Common myeloid progenitor, CD34-positive (primary cell): ENCODE measurements at regions not wholly inside any gene's neighbourhood (a gene's known extent, or its start where the extent isn't known, plus 50 kb on each side); places are given as distances from the start of the nearest gene placed in this dataset.

Experiments used
- CTCF ChIA-PET: fragments of 350-600 bp; sonication (Branson Sonifier 250); formaldehyde crosslinking; loops from one replicate; lab custom pipeline; 2021; ENCODE audit warnings: antibody characterized with exemption; lab: Charles Lee
- POLR2A ChIA-PET: fragments of 350-600 bp; sonication (Branson Sonifier 250); formaldehyde crosslinking; loops from one replicate; lab custom pipeline; 2021; ENCODE audit warnings: antibody characterized with exemption; lab: Charles Lee
- DNase-seq, 3 donors: peaks; one replicate each; pipeline versions ENCODE4 v3.0.0 to v3.0.0-alpha.2; 2013
- H3K27ac ChIP-seq, 2 experiments: 1 replicate in 1 of 2; 2 replicates in 1 of 2; pipeline ENCODE4 v1.7.0; 2013; ENCODE audit warnings: inconsistent platforms in 2 of 2, low read length in 2 of 2, mild to moderate bottlenecking in 2 of 2, low read depth in 1 of 2, moderate library complexity in 1 of 2; ENCODE audit not compliant: severe bottlenecking in 2 of 2, insufficient read depth in 1 of 2, poor library complexity in 1 of 2
- H3K27me3 ChIP-seq, 5 experiments: replicated peaks in 2 of 5; 1 replicate in 3 of 5; 2 replicates in 2 of 5; pipeline versions ENCODE4 v1.6.1 to v1.7.0; 2013; ENCODE audit warnings: low read length in 4 of 5, mild to moderate bottlenecking in 2 of 5, moderate library complexity in 2 of 5, inconsistent platforms in 1 of 5; ENCODE audit not compliant: insufficient read depth in 5 of 5, control insufficient read depth in 4 of 5
- H3K36me3 ChIP-seq, 4 experiments: 1 replicate in 2 of 4; 2 replicates in 2 of 4; pipeline versions ENCODE4 v1.6.1 to v1.7.0; 2013; ENCODE audit warnings: low read length in 3 of 4, control low read depth in 1 of 4, mild to moderate bottlenecking in 1 of 4; ENCODE audit not compliant: control insufficient read depth in 4 of 4, insufficient read depth in 4 of 4
- H3K4me1 ChIP-seq, 4 experiments: 1 replicate in 3 of 4; 2 replicates in 1 of 4; pipeline versions ENCODE4 v1.6.1 to v1.7.1; 2013; ENCODE audit warnings: low read length in 3 of 4, mild to moderate bottlenecking in 3 of 4, control low read depth in 1 of 4, inconsistent platforms in 1 of 4, moderate library complexity in 1 of 4; ENCODE audit not compliant: control insufficient read depth in 4 of 4, insufficient read depth in 4 of 4; ENCODE audit errors: control extremely low read depth in 1 of 4
- H3K4me3 ChIP-seq, 7 experiments: 1 replicate in 4 of 7; 2 replicates in 3 of 7; pipeline versions ENCODE4 v1.5.1 to v1.7.0; 2013; ENCODE audit warnings: mild to moderate bottlenecking in 7 of 7, low read length in 6 of 7, moderate library complexity in 6 of 7, inconsistent platforms in 2 of 7, low read depth in 2 of 7, control low read depth in 1 of 7; ENCODE audit not compliant: insufficient read depth in 4 of 7, control insufficient read depth in 1 of 7; ENCODE audit errors: extremely low read depth in 1 of 7
- H3K9me3 ChIP-seq, 5 experiments: 1 replicate in 4 of 5; 2 replicates in 1 of 5; pipeline versions ENCODE4 v1.6.1 to v1.7.1; 2013; ENCODE audit warnings: low read length in 4 of 5, mild to moderate bottlenecking in 2 of 5, inconsistent platforms in 1 of 5, low read depth in 1 of 5, moderate library complexity in 1 of 5; ENCODE audit not compliant: control insufficient read depth in 4 of 5, insufficient read depth in 2 of 5; ENCODE audit errors: control extremely low read depth in 1 of 5
- WGBS: methylation state at CpG from one replicate; pipeline ENCODE4 v1.1.5; 2013; ENCODE audit not compliant: insufficient coverage; 5-methylcytosine and 5-hydroxymethylcytosine counted together

- Histone ChIP-seq H3K4me1 (no peaks in the 10 kb centered on the region), H3K4me3 (no peak overlapping the region), H3K36me3 (no peaks in the 10 kb centered on the region), H3K27ac (no peak overlapping the region), H3K9me3 (peaks cover 0 to 2% (median 0%) of the 10 kb centered on the region in 5 experiments), H3K27me3 (no peaks in the 10 kb centered on the region)
- WGBS = 98% methylated on average over 8 of the region's 11 CpGs
- CTCF ChIA-PET = interaction anchor here (0.8 kb wide), 1 partner anchor 9 kb away, joined by 3 read pairs; no protein-coding TSS in a partner anchor
- DNase-seq = no peak
- POLR2A ChIA-PET = no interaction called here
These were observed 902.4 kb downstream of the TBC1D32 start for GRCh38 chr6:120431841-120432240.

GRCh38 chr6:120411394-120411793 is 922.9 kb downstream of the TBC1D32 start:
- 80% methylated on average over 1 of the region's 3 CpGs for WGBS
- no peaks in the 10 kb centered on the region for H3K36me3 ChIP-seq
- no peaks in the 10 kb centered on the region for H3K4me1 ChIP-seq
- H3K9me3 ChIP-seq = peaks cover 0 to 2% (median 0%) of the 10 kb centered on the region in 5 experiments
- no peaks in the 10 kb centered on the region for H3K27me3 ChIP-seq
- DNase-seq = no peak
- no peak overlapping the region for H3K4me3 ChIP-seq
- CTCF ChIA-PET = no interaction called here
- POLR2A ChIA-PET = no interaction called here
- no peak overlapping the region for H3K27ac ChIP-seq

GRCh38 chr6:120410586-120410985 is 923.7 kb downstream of the TBC1D32 start:
- H3K36me3 ChIP-seq = no peaks in the 10 kb centered on the region
- no peak overlapping the region for H3K4me3 ChIP-seq
- no peak overlapping the region for H3K27ac ChIP-seq
- H3K27me3 ChIP-seq = no peaks in the 10 kb centered on the region
- 100% methylated on average over 1 of the region's 1 CpG for WGBS
- CTCF ChIA-PET = no interaction called here
- H3K4me1 ChIP-seq = no peaks in the 10 kb centered on the region
- POLR2A ChIA-PET = no interaction called here
- DNase-seq = no peak
- peaks cover 0 to 2% (median 0%) of the 10 kb centered on the region in 5 experiments for H3K9me3 ChIP-seq

GRCh38 chr6:120407696-120408095 is 926.6 kb downstream of the TBC1D32 start:
- Histone ChIP-seq H3K4me3 (no peak overlapping the region), H3K27ac (no peak overlapping the region), H3K27me3 (no peaks in the 10 kb centered on the region), H3K36me3 (no peaks in the 10 kb centered on the region), H3K4me1 (no peaks in the 10 kb centered on the region), H3K9me3 (peaks cover 0 to 2% (median 0%) of the 10 kb centered on the region in 5 experiments)
- DNase-seq = no peak
- ChIA-PET POLR2A (no interaction called here), CTCF (no interaction called here)

- CTCF ChIA-PET = no interaction called here
- Histone ChIP-seq H3K4me1 (no peaks in the 10 kb centered on the region), H3K27me3 (no peaks in the 10 kb centered on the region), H3K36me3 (no peaks in the 10 kb centered on the region), H3K27ac (no peak overlapping the region), H3K4me3 (no peak overlapping the region), H3K9me3 (peaks cover 0 to 3% (median 0%) of the 10 kb centered on the region in 5 experiments)
- WGBS = 29% methylated on average over 1 of the region's 3 CpGs
- DNase-seq = no peak
- POLR2A ChIA-PET = no interaction called here
These were observed 928.3 kb downstream of the TBC1D32 start for GRCh38 chr6:120405947-120406346.

- no peak overlapping the region for H3K4me3 ChIP-seq
- no peaks in the 10 kb centered on the region for H3K9me3 ChIP-seq
- no peaks in the 10 kb centered on the region for H3K4me1 ChIP-seq
- no CpG with 5 or more reads among the region's 1 CpG for WGBS
- ChIA-PET CTCF (no interaction called here), POLR2A (no interaction called here)
- H3K27me3 ChIP-seq = no peaks in the 10 kb centered on the region
- no peaks in the 10 kb centered on the region for H3K36me3 ChIP-seq
- H3K27ac ChIP-seq = no peak overlapping the region
- no peak for DNase-seq
These were observed 938.5 kb downstream of the TBC1D32 start for GRCh38 chr6:120395784-120396183.

GRCh38 chr6:120395330-120395729 is 939.0 kb downstream of the TBC1D32 start:
- Histone ChIP-seq H3K9me3 (no peaks in the 10 kb centered on the region), H3K27ac (no peak overlapping the region), H3K4me1 (no peaks in the 10 kb centered on the region), H3K36me3 (no peaks in the 10 kb centered on the region), H3K4me3 (no peak overlapping the region), H3K27me3 (no peaks in the 10 kb centered on the region)
- ChIA-PET CTCF (no interaction called here), POLR2A (no interaction called here)
- DNase-seq = no peak
- WGBS = no CpG with 5 or more reads among the region's 1 CpG
